ENCODE measurements at regions not wholly inside any gene's neighbourhood (a gene's known extent, or its start where the extent isn't known, plus 50 kb on each side); places are given as distances from the start of the nearest gene placed in this dataset.

- TF ChIP-seq CTCF (IDR thresholded peaks at IDR 0.05) = no peak
- TF ChIP-seq POLR2A (IDR thresholded peaks at IDR 0.05) = no peak
Measured at GRCh38 chr4:11589676-11590075, 161.0 kb upstream of the HS3ST1 start.
